ENCODE measurements at regions not wholly inside any gene's neighbourhood (a gene's known extent, or its start where the extent isn't known, plus 50 kb on each side); places are given as distances from the start of the nearest gene placed in this dataset.

DNA sequence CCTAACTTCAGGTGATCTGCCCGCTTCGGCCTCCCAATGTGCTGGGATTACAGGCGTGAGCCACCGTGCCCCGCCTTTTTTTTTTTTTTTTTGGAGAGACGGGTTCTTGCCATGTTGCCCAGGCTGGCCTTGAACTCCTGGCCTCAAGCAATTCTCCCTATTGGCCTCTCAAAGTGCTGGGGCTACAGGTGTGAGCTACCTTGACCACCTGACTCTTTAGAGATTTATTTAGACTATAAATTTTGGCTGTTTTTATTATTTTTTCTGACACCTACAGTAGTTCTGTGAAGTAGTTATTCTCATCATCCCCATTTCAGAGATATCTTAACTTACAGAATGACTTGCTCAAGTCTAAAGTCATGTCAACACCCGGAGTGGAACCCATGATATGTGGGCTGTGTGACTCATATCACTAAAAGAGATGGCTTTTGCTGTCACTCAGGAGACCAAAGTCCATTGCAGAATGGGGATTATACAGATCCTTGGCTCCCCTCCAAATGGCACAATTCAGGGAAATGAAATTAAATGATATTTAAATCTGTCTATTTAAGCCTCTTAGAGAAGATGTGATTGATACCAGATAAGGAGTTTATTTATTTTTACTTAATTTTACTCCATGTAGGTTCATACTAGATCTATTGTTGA lies 93.2 kb downstream of the CTH start:
- BruUV-seq (replicated peaks): no TSS peak
- H4K20me1 ChIP-seq (ENCODE audit: insufficient read depth, low read length): no peaks in the 10 kb centered on the region
- ChIA-PET CTCF (ENCODE audit: low intra/inter-chr PET ratio, low total read pairs) (no interaction called here), POLR2A (no interaction called here)
- H2AFZ ChIP-seq (ENCODE audit: low read length): no peak overlapping the region
- no peaks in the 10 kb centered on the region for H3K79me2 ChIP-seq (ENCODE audit: insufficient read depth, low read length)
- ATAC-seq: peak; percentile 75
- H3K36me3 ChIP-seq (replicated peaks in 1 of 2; ENCODE audit: control insufficient read depth in 1 of 2, insufficient read depth in 2 of 2, low read length in 2 of 2): no peaks in the 10 kb centered on the region
- FAIRE-seq: no peak
- no peak overlapping the region for H3K4me3 ChIP-seq (replicated peaks in 1 of 3; ENCODE audit: insufficient read depth in 1 of 3, low read depth in 2 of 3, low read length in 3 of 3)
- no peak overlapping the region for H3K27ac ChIP-seq (ENCODE audit: extremely low read length, insufficient read depth, low read length)
- no peaks in the 10 kb centered on the region for H3K27me3 ChIP-seq (ENCODE audit: control insufficient read depth in 1 of 2, insufficient read depth in 2 of 2, low read length in 2 of 2)
- H3K9ac ChIP-seq (ENCODE audit: insufficient read depth, low read depth, low read length): no peak overlapping the region
- DNase-seq (ENCODE audit: low spot score): peak; percentile 71
- H3K4me1 ChIP-seq (ENCODE audit: insufficient read depth, low read length): peaks cover 10% of the 10 kb centered on the region
- H3K4me2 ChIP-seq (ENCODE audit: low read depth, low read length): no peak overlapping the region
- 46% methylated on average over 7 of the region's 7 CpGs for WGBS (ENCODE audit: low lambda C conversion rate)
- in situ Hi-C loops (cut with HindIII; ENCODE audit: extremely low pct_ligation_motif_present, low pct_unique_long_range_greater_than_20kb) (no loop called here), intact Hi-C loops (cut with micrococcal nuclease; ENCODE audit: unreplicated experiment) (no loop called here)
- H3K9me3 ChIP-seq (ENCODE audit: low read length): no peaks in the 10 kb centered on the region
- TF ChIP-seq FOSL2 (CRISPR knock-in tag; IDR thresholded peaks at IDR 0.05): peak; percentile 89
- TF ChIP-seq ZNF354B (CRISPR knock-in tag; IDR thresholded peaks at IDR 0.05): no peak
- TF ChIP-seq, protein P1, sequence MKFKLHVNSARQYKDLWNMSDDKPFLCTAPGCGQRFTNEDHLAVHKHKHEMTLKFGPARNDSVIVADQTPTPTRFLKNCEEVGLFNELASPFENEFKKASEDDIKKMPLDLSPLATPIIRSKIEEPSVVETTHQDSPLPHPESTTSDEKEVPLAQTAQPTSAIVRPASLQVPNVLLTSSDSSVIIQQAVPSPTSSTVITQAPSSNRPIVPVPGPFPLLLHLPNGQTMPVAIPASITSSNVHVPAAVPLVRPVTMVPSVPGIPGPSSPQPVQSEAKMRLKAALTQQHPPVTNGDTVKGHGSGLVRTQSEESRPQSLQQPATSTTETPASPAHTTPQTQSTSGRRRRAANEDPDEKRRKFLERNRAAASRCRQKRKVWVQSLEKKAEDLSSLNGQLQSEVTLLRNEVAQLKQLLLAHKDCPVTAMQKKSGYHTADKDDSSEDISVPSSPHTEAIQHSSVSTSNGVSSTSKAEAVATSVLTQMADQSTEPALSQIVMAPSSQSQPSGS (CRISPR knock-in tag; IDR thresholded peaks at IDR 0.05): no peak
- TF ChIP-seq, protein P2, sequence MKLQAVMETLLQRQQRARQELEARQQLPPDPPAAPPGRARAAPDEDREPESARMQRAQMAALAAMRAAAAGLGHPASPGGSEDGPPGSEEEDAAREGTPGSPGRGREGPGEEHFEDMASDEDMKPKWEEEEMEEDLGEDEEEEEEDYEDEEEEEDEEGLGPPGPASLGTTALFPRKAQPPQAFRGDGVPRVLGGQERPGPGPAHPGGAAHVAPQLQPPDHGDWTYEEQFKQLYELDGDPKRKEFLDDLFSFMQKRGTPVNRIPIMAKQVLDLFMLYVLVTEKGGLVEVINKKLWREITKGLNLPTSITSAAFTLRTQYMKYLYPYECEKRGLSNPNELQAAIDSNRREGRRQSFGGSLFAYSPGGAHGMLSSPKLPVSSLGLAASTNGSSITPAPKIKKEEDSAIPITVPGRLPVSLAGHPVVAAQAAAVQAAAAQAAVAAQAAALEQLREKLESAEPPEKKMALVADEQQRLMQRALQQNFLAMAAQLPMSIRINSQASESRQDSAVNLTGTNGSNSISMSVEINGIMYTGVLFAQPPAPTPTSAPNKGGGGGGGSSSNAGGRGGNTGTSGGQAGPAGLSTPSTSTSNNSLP (IDR thresholded peaks at IDR 0.05; ENCODE audit: low read depth, low read length): peak; percentile 57; the same call in 1 of the 2 replicates
- TF ChIP-seq NCOA2 (CRISPR knock-in tag; IDR thresholded peaks at IDR 0.05): no peak
- TF ChIP-seq CC2D1A (CRISPR knock-in tag; IDR thresholded peaks at IDR 0.05): no peak
- TF ChIP-seq, protein P3, sequence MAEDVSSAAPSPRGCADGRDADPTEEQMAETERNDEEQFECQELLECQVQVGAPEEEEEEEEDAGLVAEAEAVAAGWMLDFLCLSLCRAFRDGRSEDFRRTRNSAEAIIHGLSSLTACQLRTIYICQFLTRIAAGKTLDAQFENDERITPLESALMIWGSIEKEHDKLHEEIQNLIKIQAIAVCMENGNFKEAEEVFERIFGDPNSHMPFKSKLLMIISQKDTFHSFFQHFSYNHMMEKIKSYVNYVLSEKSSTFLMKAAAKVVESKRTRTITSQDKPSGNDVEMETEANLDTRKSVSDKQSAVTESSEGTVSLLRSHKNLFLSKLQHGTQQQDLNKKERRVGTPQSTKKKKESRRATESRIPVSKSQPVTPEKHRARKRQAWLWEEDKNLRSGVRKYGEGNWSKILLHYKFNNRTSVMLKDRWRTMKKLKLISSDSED (CRISPR knock-in tag; IDR thresholded peaks at IDR 0.05): no peak
- TF ChIP-seq ZSCAN31 (CRISPR knock-in tag; IDR thresholded peaks at IDR 0.05; ENCODE audit: low read depth): no peak
- TF ChIP-seq TCF7L2 (IDR thresholded peaks at IDR 0.05; ENCODE audit: low read depth, low read length): no peak
- no peak for TF ChIP-seq ZNF329 (CRISPR knock-in tag; IDR thresholded peaks at IDR 0.05; ENCODE audit: low read depth)
- TF ChIP-seq, protein P4, sequence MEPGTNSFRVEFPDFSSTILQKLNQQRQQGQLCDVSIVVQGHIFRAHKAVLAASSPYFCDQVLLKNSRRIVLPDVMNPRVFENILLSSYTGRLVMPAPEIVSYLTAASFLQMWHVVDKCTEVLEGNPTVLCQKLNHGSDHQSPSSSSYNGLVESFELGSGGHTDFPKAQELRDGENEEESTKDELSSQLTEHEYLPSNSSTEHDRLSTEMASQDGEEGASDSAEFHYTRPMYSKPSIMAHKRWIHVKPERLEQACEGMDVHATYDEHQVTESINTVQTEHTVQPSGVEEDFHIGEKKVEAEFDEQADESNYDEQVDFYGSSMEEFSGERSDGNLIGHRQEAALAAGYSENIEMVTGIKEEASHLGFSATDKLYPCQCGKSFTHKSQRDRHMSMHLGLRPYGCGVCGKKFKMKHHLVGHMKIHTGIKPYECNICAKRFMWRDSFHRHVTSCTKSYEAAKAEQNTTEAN (CRISPR knock-in tag; conservative IDR thresholded peaks at IDR 0.05): no peak
- TF ChIP-seq, protein P5, sequence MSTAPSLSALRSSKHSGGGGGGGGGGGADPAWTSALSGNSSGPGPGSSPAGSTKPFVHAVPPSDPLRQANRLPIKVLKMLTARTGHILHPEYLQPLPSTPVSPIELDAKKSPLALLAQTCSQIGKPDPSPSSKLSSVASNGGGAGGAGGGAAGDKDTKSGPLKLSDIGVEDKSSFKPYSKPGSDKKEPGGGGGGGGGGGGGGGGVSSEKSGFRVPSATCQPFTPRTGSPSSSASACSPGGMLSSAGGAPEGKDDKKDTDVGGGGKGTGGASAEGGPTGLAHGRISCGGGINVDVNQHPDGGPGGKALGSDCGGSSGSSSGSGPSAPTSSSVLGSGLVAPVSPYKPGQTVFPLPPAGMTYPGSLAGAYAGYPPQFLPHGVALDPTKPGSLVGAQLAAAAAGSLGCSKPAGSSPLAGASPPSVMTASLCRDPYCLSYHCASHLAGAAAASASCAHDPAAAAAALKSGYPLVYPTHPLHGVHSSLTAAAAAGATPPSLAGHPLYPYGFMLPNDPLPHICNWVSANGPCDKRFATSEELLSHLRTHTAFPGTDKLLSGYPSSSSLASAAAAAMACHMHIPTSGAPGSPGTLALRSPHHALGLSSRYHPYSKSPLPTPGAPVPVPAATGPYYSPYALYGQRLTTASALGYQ (CRISPR knock-in tag; IDR thresholded peaks at IDR 0.05): no peak
- peak; percentile 30; the same call in 1 of the 2 replicates for TF ChIP-seq HMG20A (CRISPR knock-in tag; IDR thresholded peaks at IDR 0.05; ENCODE audit: borderline replicate concordance)
- no peak for TF ChIP-seq GTF3A (CRISPR knock-in tag; conservative IDR thresholded peaks at IDR 0.05)
- no peak for TF ChIP-seq JDP2 (CRISPR knock-in tag; IDR thresholded peaks at IDR 0.05; ENCODE audit: borderline replicate concordance)
- TF ChIP-seq YEATS4 (CRISPR knock-in tag; IDR thresholded peaks at IDR 0.05; ENCODE audit: borderline replicate concordance): no peak
- no peak for TF ChIP-seq HCFC1 (IDR thresholded peaks at IDR 0.05; ENCODE audit: low read depth, low read length)
